ENCODE measurements at regions not wholly inside any gene's neighbourhood (a gene's known extent, or its start where the extent isn't known, plus 50 kb on each side); places are given as distances from the start of the nearest gene placed in this dataset.

DNA sequence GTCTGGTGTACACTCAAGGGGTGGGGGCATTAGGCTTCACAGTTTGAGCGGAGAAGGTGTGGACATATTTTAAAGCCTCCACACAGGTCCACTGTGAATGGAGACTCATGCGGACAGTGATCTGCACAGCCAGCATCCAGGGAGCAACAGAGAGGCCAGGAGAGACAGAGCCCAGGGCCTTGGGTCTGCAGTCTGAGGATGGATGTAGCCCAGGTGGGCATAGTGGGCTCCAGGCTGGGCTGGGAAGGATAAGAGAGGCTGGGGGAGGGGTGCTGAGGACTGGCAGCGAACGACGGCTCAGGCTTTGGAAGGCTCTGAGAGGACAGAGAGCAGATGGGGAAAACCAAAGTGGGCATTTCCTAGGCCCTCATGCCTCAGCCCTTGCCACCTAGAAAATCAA is 128.8 kb downstream of the PAPOLA start:
- no peak for DNase-seq
- Histone ChIP-seq H3K4me1 (no peaks in the 10 kb centered on the region), H3K27ac (no peak overlapping the region), H3K4me3 (no peak overlapping the region), H3K36me3 (no peaks in the 10 kb centered on the region), H3K9me3 (no peaks in the 10 kb centered on the region), H3K27me3 (no peaks in the 10 kb centered on the region)
- 77 to 95% methylated on average over 5 of the region's 5 CpGs for WGBS, 2 donors
- TF ChIP-seq POLR2AphosphoS5 (IDR thresholded peaks at IDR 0.05) (no peak), CTCF (IDR thresholded peaks at IDR 0.05) (no peak), EP300 (IDR thresholded peaks at IDR 0.05) (no peak), POLR2A (IDR thresholded peaks at IDR 0.05) (no peak)
- intact Hi-C loops (cut with DNase I) = no loop called here

DNA sequence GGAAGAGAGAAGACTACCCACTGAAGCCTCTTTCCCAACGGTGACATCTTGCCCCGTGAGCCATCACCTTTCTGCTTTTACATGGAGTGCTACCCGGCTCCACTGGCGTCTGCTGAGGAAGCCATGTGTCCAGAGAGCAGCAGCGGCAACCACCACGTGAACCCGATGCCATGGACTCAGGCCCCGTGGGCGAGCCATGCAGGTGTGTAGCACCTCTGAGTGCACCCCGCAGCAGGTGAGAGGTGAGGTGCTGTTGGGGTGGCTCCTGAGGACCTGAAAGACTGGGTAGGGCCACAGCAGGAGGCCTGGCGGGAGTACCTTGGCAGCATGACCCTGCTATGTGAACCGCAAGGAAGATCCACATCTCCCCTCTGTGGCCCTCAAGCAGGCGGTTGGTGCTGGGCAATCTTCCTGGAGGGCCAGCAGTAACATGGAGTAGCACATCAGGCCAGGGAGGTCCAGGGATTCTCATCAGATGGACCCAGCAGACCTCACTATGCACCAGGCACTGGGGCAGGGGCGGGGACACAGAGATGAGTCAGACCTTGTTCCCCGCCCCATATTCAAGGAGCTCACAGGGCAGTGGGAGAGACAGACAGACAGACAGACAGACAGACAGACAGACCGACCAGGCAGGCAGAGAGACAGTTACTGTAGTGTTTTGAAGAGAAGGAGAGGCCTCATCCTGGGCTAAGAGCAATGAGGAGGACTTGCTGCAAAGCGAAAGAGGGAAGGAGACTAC is 129.6 kb downstream of the PAPOLA start:
- TF ChIP-seq POLR2A (IDR thresholded peaks at IDR 0.05) (no peak), CTCF (IDR thresholded peaks at IDR 0.05) (no peak), EP300 (IDR thresholded peaks at IDR 0.05) (no peak), POLR2AphosphoS5 (IDR thresholded peaks at IDR 0.05) (no peak)
- DNase-seq = no peak
- no peaks in the 10 kb centered on the region for H3K36me3 ChIP-seq
- intact Hi-C loops (cut with DNase I) = no loop called here
- no peaks in the 10 kb centered on the region for H3K4me1 ChIP-seq
- no peaks in the 10 kb centered on the region for H3K9me3 ChIP-seq
- H3K4me3 ChIP-seq = no peak overlapping the region
- H3K27ac ChIP-seq = no peak overlapping the region
- no peaks in the 10 kb centered on the region for H3K27me3 ChIP-seq
- 81 to 83% methylated on average over 17 of the region's 17 CpGs for WGBS, 2 donors

DNA sequence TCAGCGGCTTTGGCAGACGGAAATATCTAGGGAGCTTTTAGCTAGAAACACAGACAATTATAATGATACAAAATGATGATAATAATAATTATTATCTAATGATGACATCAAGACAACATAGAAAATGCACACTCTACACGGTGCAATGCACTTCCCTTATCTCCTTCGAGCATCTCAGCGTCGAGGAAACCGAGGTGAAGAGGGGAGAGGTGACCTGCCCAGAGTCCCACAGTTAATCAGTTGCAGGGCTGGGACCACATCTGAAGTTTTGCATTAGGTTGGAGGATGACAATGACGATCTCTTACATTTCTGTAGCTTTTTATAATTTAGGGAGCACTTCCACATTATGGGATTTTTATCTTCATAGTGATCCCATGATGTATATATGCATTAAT is 130.2 kb downstream of the PAPOLA start:
- TF ChIP-seq EP300 (IDR thresholded peaks at IDR 0.05) = no peak
- TF ChIP-seq POLR2AphosphoS5 (IDR thresholded peaks at IDR 0.05) = no peak
- TF ChIP-seq POLR2A (IDR thresholded peaks at IDR 0.05) = no peak
- TF ChIP-seq CTCF (IDR thresholded peaks at IDR 0.05) = no peak
- H3K4me3 ChIP-seq = no peak overlapping the region
- 71 to 72% methylated on average over 8 of the region's 8 CpGs for WGBS, 2 donors

GRCh38 chr14:96633096-96633495 is 130.9 kb downstream of the PAPOLA start:
- no peaks in the 10 kb centered on the region for H3K9me3 ChIP-seq
- H3K27me3 ChIP-seq = no peaks in the 10 kb centered on the region
- TF ChIP-seq CTCF (IDR thresholded peaks at IDR 0.05) (no peak), POLR2A (IDR thresholded peaks at IDR 0.05) (no peak), POLR2AphosphoS5 (IDR thresholded peaks at IDR 0.05) (no peak), EP300 (IDR thresholded peaks at IDR 0.05) (no peak)
- intact Hi-C loops (cut with DNase I) = no loop called here
- no peaks in the 10 kb centered on the region for H3K36me3 ChIP-seq
- no peak overlapping the region for H3K4me3 ChIP-seq
- H3K27ac ChIP-seq = no peak overlapping the region
- H3K4me1 ChIP-seq = no peaks in the 10 kb centered on the region
- 60 to 90% methylated on average over 2 of the region's 2 CpGs for WGBS, 2 donors
- no peak for DNase-seq

More for the DNA sequence above, 130.2 kb downstream of the PAPOLA start:
- no peak for DNase-seq
- Histone ChIP-seq H3K27ac (no peak overlapping the region), H3K36me3 (no peaks in the 10 kb centered on the region), H3K9me3 (no peaks in the 10 kb centered on the region), H3K4me1 (no peaks in the 10 kb centered on the region), H3K27me3 (no peaks in the 10 kb centered on the region)
- intact Hi-C loops (cut with DNase I) = no loop called here

DNA sequence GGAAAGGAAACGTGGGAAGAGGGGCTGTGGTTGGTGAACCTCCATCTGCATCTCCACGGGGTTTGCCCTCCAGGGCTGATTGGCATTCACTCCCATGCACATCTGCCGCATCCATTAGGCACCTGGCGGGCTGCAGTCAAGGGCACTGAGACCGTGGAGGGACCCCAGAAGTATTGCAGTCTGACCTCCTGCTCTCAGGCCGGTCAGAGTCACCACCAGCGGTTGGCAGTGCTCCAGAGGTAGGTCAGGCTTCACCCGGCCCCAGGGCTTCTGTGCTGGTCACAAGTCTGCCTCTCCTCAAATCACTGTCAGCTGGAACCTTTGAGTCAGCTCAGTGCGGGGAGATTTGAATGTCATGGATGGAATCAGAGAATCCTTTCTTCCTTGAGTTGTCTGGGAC is 132.3 kb downstream of the PAPOLA start:
- H3K4me1 ChIP-seq = no peaks in the 10 kb centered on the region
- H3K4me3 ChIP-seq = no peak overlapping the region
- 73 to 80% methylated on average over 9 of the region's 9 CpGs for WGBS, 2 donors
- H3K9me3 ChIP-seq = no peaks in the 10 kb centered on the region
- no peak overlapping the region for H3K27ac ChIP-seq
- intact Hi-C loops (cut with DNase I) = no loop called here
- DNase-seq = no peak
- H3K36me3 ChIP-seq = no peaks in the 10 kb centered on the region
- H3K27me3 ChIP-seq = no peaks in the 10 kb centered on the region
- no peak for TF ChIP-seq POLR2A (IDR thresholded peaks at IDR 0.05)
- TF ChIP-seq POLR2AphosphoS5 (IDR thresholded peaks at IDR 0.05) = no peak
- no peak for TF ChIP-seq CTCF (IDR thresholded peaks at IDR 0.05)
- no peak for TF ChIP-seq EP300 (IDR thresholded peaks at IDR 0.05)
